B cell (primary cell): ENCODE measurements at regions not wholly inside any gene's neighbourhood (a gene's known extent, or its start where the extent isn't known, plus 50 kb on each side); places are given as distances from the start of the nearest gene placed in this dataset.

Source experiments
- ATAC-seq: fragments of 200-7000 bp; cut with Tn5 transposase; one replicate; pipeline ENCODE4 v1.10.0; 2021; ENCODE audit warnings: low read depth, mild to moderate bottlenecking, moderate number of reproducible peaks, moderate library complexity
- CTCF ChIA-PET: fragments of 350-600 bp; sonication (Branson Sonifier 250); formaldehyde crosslinking; loops from one replicate; lab custom pipeline; 2021; ENCODE audit warnings: antibody characterized with exemption, inconsistent platforms; lab: Charles Lee
- POLR2A ChIA-PET: fragments of 350-600 bp; sonication (Branson Sonifier 250); formaldehyde crosslinking; loops from one replicate; lab custom pipeline; 2021; ENCODE audit warnings: antibody characterized with exemption; lab: Charles Lee
- DNase-seq: peaks from one replicate; pipeline ENCODE4 v3.0.0; 2013
- H2AFZ ChIP-seq: 2 replicates; pipeline ENCODE4 v1.6.1; 2012; ENCODE audit warnings: mild to moderate bottlenecking, low read depth, low read length; ENCODE audit not compliant: insufficient read depth, poor library complexity, severe bottlenecking
- H3K27ac ChIP-seq, 2 donors: 1 replicate in 1 of 2; 2 replicates in 1 of 2; pipeline ENCODE4 v1.5.1; 2012 to 2013; ENCODE audit warnings: low read length in 2 of 2, mild to moderate bottlenecking in 2 of 2, moderate library complexity in 1 of 2
- H3K27me3 ChIP-seq, 4 experiments: fragments of 200-600 bp in 1 of 4; sonication (generic) in 1 of 4; replicated peaks in 1 of 4; 1 replicate in 2 of 4; 2 replicates in 2 of 4; pipeline versions ENCODE4 v1.6.1 to v1.7.0; 2013 to 2016; ENCODE audit warnings: low read length in 3 of 4, mild to moderate bottlenecking in 2 of 4, mixed read lengths in 1 of 4, moderate library complexity in 1 of 4; ENCODE audit not compliant: insufficient read depth in 4 of 4, control insufficient read depth in 3 of 4; ENCODE audit errors: control extremely low read depth in 1 of 4
- H3K36me3 ChIP-seq, 2 experiments: replicated peaks in 1 of 2; 1 replicate in 1 of 2; 2 replicates in 1 of 2; pipeline versions ENCODE4 v1.6.1 to v1.7.1; 2013; ENCODE audit warnings: low read length in 1 of 2; ENCODE audit not compliant: insufficient read depth in 2 of 2, control insufficient read depth in 1 of 2; ENCODE audit errors: control extremely low read depth in 1 of 2, extremely low read depth in 1 of 2
- H3K4me1 ChIP-seq, 2 donors: fragments of 200-600 bp in 1 of 2; sonication (generic) in 1 of 2; 1 replicate in 1 of 2; 2 replicates in 1 of 2; pipeline versions ENCODE4 v1.5.1 to v1.6.1; 2013 to 2017; ENCODE audit warnings: low read length in 2 of 2; ENCODE audit not compliant: control insufficient read depth in 2 of 2, insufficient read depth in 2 of 2
- H3K4me2 ChIP-seq: replicated peaks from 2 replicates; pipeline ENCODE3; 2012; ENCODE audit warnings: mild to moderate bottlenecking, low read depth, low read length; ENCODE audit not compliant: poor library complexity, severe bottlenecking
- H3K4me3 ChIP-seq, 5 experiments: fragments of 200-600 bp in 1 of 5; sonication (generic) in 1 of 5; 1 replicate in 3 of 5; 2 replicates in 2 of 5; pipeline versions ENCODE4 v1.5.1 to v1.7.0; 2011 to 2016; ENCODE audit warnings: low read length in 4 of 5, mild to moderate bottlenecking in 4 of 5, low read depth in 2 of 5, control low read depth in 1 of 5, moderate library complexity in 1 of 5; ENCODE audit not compliant: insufficient read depth in 1 of 5; ENCODE audit errors: control extremely low read depth in 1 of 5, extremely low read depth in 1 of 5
- H3K79me2 ChIP-seq: fragments of 200-600 bp; sonication (generic); one replicate; pipeline ENCODE4 v1.6.0; 2016; ENCODE audit warnings: low read length; ENCODE audit not compliant: control insufficient read depth, insufficient read depth
- H3K9ac ChIP-seq: fragments of 200-600 bp; sonication (generic); 2 replicates; pipeline ENCODE4 v1.6.1; 2017; ENCODE audit warnings: mild to moderate bottlenecking, low read length, moderate library complexity
- H3K9me3 ChIP-seq, 3 donors: one replicate each; pipeline versions ENCODE4 v1.6.1 to v1.7.1; 2013; ENCODE audit warnings: low read length in 2 of 3; ENCODE audit not compliant: control insufficient read depth in 2 of 3, insufficient read depth in 1 of 3; ENCODE audit errors: control extremely low read depth in 1 of 3
- H4K20me1 ChIP-seq: 2 replicates; pipeline ENCODE4 v1.6.0; 2012; ENCODE audit warnings: mild to moderate bottlenecking, low read length; ENCODE audit not compliant: insufficient read depth, control insufficient read depth, poor library complexity, severe bottlenecking
- H3K27ac Mint-ChIP-seq: one replicate; pipeline ENCODE4 v1.8.0; 2021; ENCODE audit warnings: mixed read lengths
- H3K27me3 Mint-ChIP-seq: one replicate; pipeline ENCODE4 v1.8.0; 2021; ENCODE audit warnings: mixed read lengths
- H3K4me1 Mint-ChIP-seq: one replicate; pipeline ENCODE4 v1.8.0; 2021; ENCODE audit warnings: mixed read lengths
- H3K4me3 Mint-ChIP-seq: one replicate; pipeline ENCODE4 v1.8.0; 2021; ENCODE audit warnings: mixed read lengths
- H3K9me3 Mint-ChIP-seq: one replicate; pipeline ENCODE4 v1.8.0; 2022; ENCODE audit warnings: mixed read lengths; ENCODE audit not compliant: insufficient read depth
- EZH2 ChIP-seq: IDR thresholded peaks from 2 replicates; pipeline ENCODE4 v1.6.1; 2012; ENCODE audit warnings: borderline replicate concordance, low read depth, mild to moderate bottlenecking, moderate library complexity, low read length; ENCODE audit not compliant: insufficient read depth, poor library complexity, severe bottlenecking
- WGBS: methylation state at CpG from one replicate; pipeline ENCODE4 v1.1.5; 2013; ENCODE audit warnings: missing lambda C conversion rate; ENCODE audit not compliant: insufficient coverage; 5-methylcytosine and 5-hydroxymethylcytosine counted together
- intact Hi-C: fragments of 100-400 bp; cut with micrococcal nuclease; formaldehyde crosslinking; loops from one replicate; pipeline ENCODE4 v1.10.0; 2022
- TF ChIP-seq, protein P1 (sequence below): fragments of 200-600 bp; IDR thresholded peaks from one replicate; pipeline ENCODE4 v1.8.0; 2022; ENCODE audit warnings: antibody characterized with exemption, mild to moderate bottlenecking

DNA sequence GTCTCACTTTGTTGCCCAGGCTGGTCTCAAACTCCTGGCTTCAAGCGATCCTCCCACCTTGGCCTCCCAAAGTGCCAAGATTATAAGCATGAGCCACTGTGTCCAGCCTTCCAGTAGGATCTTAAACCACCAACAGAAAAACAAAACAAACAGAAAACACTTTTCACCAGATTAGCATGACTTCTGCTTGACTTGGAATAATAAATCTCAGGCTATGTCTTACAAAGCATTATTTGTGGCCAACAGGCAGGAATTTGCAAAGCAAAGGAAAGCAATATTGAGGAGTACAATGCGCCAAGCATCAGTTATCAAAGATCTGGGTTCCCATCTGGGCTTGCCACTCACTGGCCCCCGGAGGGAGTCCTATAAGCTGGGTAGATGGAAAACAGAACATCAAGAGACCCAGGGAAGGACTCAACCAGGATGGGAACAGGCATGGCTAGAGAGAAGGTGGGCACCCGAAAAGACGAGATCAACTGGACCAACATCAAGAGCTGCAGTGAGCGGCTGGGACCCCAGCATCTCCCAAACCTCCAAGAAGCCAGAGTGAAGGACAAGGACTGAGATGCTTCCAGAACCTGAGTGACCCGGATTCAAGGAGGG lies 101.2 kb downstream of the TMEM30B start:
- Mint-ChIP-seq H3K9me3 (no peaks in the 10 kb centered on the region), H3K4me1 (no peaks in the 10 kb centered on the region), H3K27me3 (peaks cover 40% of the 10 kb centered on the region), H3K4me3 (no peak overlapping the region), H3K27ac (no peak overlapping the region)
- CTCF ChIA-PET: no interaction called here
- DNase-seq (no peak), ATAC-seq (no peak)
- 85% methylated on average over 6 of the region's 7 CpGs for WGBS
- TF ChIP-seq, protein P1, sequence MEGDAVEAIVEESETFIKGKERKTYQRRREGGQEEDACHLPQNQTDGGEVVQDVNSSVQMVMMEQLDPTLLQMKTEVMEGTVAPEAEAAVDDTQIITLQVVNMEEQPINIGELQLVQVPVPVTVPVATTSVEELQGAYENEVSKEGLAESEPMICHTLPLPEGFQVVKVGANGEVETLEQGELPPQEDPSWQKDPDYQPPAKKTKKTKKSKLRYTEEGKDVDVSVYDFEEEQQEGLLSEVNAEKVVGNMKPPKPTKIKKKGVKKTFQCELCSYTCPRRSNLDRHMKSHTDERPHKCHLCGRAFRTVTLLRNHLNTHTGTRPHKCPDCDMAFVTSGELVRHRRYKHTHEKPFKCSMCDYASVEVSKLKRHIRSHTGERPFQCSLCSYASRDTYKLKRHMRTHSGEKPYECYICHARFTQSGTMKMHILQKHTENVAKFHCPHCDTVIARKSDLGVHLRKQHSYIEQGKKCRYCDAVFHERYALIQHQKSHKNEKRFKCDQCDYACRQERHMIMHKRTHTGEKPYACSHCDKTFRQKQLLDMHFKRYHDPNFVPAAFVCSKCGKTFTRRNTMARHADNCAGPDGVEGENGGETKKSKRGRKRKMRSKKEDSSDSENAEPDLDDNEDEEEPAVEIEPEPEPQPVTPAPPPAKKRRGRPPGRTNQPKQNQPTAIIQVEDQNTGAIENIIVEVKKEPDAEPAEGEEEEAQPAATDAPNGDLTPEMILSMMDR: no peak
- TF ChIP-seq EZH2: no peak
- Histone ChIP-seq H3K27me3 (peaks cover 0 to 10% (median 3%) of the 10 kb centered on the region in 4 experiments), H3K4me1 (no peaks in the 10 kb centered on the region), H4K20me1 (no peaks in the 10 kb centered on the region), H3K9me3 (no peaks in the 10 kb centered on the region), H2AFZ (no peak overlapping the region), H3K27ac (no peak overlapping the region), H3K9ac (no peak overlapping the region), H3K4me3 (no peak overlapping the region), H3K36me3 (no peaks in the 10 kb centered on the region), H3K79me2 (no peaks in the 10 kb centered on the region), H3K4me2 (no peak overlapping the region)
- intact Hi-C loops: no loop called here
- POLR2A ChIA-PET: no interaction called here

DNA sequence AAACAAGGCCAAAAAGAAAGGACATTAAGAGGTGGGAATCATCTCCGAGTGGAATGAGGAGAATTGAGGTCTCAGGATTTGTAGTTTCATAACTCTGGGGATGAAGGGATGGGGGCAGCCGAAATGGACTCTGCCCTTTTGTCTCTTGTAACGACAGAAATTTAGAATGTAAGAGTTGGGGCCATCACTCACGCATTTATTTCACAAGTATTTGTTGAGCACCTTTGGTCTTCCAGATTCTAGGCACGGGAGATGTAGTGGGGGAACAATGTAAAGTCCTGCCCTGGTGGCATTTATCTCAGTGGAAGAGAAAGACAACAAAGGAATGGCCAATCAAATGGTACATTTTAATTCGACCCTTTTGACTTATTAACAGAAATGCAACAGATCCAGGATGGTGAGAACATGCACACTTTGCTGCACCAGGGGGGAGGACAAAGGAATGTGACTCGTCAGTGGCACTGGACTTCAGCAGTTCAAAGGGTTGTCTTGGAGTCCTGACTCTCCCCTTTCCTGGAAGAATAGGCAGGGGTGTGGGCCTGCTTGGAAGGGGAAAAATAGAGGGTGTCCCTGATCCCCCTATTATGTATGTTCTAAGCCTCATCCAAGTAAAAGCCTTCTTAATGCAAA lies 102.0 kb downstream of the TMEM30B start:
- TF ChIP-seq, protein P1: no peak
- no peak for TF ChIP-seq EZH2
- H3K4me3 Mint-ChIP-seq: no peak overlapping the region
- peaks cover 0 to 10% (median 2%) of the 10 kb centered on the region in 4 experiments for H3K27me3 ChIP-seq
- no peak overlapping the region for H3K9ac ChIP-seq
- ChIA-PET CTCF (no interaction called here), POLR2A (no interaction called here)
- 85% methylated on average over 6 of the region's 7 CpGs for WGBS
- no peaks in the 10 kb centered on the region for H3K9me3 ChIP-seq
- H3K27ac ChIP-seq: no peak overlapping the region
- no peaks in the 10 kb centered on the region for H3K9me3 Mint-ChIP-seq
- no peaks in the 10 kb centered on the region for H3K79me2 ChIP-seq
- no peak for ATAC-seq
- no peak overlapping the region for H2AFZ ChIP-seq
- H3K27ac Mint-ChIP-seq: no peak overlapping the region
- intact Hi-C loops: no loop called here
- no peaks in the 10 kb centered on the region for H3K4me1 ChIP-seq
- no peaks in the 10 kb centered on the region for H3K36me3 ChIP-seq
- H3K4me1 Mint-ChIP-seq: no peaks in the 10 kb centered on the region
- peaks cover 38% of the 10 kb centered on the region for H3K27me3 Mint-ChIP-seq
- no peaks in the 10 kb centered on the region for H4K20me1 ChIP-seq
- no peak overlapping the region for H3K4me3 ChIP-seq
- no peak for DNase-seq
- no peak overlapping the region for H3K4me2 ChIP-seq
